ENCODE measurements at regions not wholly inside any gene's neighbourhood (a gene's known extent, or its start where the extent isn't known, plus 50 kb on each side); places are given as distances from the start of the nearest gene placed in this dataset.
"Not testable (repeated sequence)": the region's sequence is repeated elsewhere in the genome, so short reads cannot be mapped to it uniquely, and the experiment has no call there.

DNA sequence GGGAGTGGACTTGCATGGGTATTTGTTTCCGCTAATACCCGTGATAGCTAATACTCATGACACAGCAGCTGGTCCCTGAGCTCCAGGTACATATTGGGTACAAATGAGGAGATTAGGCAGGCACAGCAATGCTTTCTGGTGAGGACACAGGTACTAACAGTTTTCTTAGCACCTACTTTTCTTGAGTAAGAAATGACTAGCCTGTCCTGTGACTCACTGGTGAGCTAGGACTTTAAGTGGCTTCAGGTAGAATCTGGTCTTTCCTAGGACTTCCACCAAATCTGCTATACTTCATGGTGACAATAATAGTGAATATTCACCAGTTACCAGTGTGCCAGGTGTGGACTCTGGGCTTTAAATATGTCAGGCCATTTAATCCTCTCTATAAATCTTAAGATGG is 407.4 kb upstream of the NR3C2 start:
- ATAC-seq: no peak
- DNase-seq: no peak
- intact Hi-C loops (cut with DNase I): no loop called here

DNA sequence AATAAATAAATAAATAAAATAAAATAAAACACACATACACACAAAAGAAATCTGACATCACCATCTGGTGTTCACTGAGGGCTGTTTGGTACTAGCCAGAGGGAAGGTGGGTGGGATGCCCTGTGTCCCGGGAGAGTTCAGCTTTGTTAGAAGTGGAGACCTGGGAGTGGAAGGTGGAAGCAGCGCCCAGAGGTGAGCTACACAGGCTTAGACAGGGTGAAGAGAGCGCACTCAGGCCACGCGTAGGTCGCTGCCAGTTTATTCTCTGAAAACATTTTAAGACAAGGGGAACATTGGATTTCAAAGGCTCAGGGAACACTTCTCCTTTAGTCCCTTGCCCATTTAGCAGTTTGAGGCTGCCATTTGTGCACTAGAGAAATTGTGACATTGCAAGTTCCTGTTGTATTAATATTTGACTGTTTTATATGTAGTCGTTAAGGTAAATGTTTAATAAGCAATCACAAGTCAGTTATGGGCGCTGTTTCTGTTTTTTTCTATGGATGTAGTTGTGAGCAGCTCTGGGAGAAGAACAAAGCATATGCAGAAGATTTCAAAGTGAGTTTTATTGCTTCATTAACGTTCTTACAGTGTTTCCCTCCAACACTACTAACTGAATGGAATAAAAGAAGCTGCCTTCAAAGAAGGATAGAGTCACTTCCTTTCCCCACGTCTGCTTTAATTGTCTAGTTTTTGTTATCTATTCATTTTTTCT is 405.5 kb upstream of the NR3C2 start:
- ATAC-seq: no peak
- intact Hi-C loops (cut with DNase I): no loop called here

DNA sequence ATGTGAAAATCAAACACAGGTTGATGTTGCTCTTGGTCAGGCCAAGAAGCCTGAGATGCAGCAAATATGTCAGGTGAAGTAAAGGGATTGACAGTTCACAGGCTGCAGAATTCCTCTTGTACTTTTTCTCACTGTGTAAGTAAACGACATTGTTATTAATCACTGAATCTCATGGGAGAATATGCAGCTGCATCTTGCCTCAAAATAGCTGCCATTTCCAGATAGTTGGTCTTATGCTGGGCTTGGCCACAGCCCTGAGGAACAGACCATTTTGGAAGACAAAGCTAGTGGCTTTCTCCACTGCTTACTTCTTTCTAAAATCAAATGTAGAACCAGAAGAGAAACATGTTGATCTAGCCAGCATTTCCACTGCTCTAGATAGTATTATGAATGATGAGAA is 403.4 kb upstream of the NR3C2 start:
- ATAC-seq (no peak), DNase-seq (no peak)
- intact Hi-C loops (cut with DNase I): no loop called here

More for the DNA sequence above, 405.5 kb upstream of the NR3C2 start:
- DNase-seq: no peak

DNA sequence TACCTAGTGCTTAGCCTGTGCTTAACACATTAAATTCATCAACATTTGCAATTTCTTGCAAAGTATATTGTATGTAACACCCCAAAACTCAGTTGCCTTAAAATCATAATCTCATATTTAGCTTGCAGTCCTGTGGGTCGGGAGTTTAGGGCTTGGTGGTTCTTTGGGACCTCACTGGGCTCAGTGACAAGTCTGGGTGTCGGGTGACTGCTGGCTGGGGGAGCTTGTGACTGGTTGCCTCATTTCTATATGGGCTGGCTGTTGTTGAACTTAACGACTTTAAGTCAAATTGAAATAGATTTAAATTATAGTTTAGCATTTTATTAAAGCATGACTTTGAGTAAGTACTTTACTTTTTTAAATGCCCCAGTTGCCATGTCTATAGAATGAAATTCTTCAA is 401.4 kb upstream of the NR3C2 start:
- ATAC-seq (no peak), DNase-seq (no peak)
- intact Hi-C loops (cut with DNase I): no loop called here

DNA sequence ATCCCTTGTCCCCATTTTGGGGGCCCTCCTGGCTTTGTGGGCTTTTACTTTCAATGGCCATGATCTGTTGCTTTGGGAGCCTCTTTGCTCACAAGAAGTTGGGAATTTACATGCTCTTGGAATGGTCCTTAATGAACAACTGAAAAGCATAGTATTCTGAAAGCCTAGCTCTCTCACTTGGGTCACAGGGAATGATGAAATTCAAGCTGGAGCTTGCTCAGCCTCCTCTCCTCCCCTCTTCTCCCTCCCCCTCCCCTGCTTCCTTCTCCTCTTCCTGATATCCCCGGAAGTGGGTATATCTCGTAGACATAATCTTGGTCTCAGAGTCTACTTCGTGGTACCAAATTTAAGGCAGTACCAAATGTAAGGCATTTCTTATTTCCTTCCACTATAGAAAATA is 400.6 kb upstream of the NR3C2 start:
- intact Hi-C loops (cut with DNase I): no loop called here
- no peak for ATAC-seq
- DNase-seq: no peak

DNA sequence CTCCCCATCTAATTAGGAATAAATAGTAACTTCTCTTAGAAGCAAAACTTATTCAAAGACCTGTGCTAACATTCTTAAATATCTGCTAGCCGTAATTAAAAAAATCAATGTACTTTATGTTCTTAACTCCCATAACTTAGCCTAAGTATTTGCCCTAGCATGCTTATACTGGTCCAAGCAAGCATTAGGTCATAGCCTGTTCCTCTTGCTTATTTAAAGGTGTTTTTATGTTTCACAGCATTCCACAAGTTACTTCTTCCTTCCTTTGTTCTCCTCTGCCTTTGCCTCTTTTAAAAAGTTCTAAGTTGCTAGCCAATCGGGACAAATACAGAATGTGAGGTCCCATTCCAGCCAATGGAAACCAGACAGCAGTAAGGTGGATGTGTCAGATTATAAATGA is 395.4 kb upstream of the NR3C2 start:
- intact Hi-C loops (cut with DNase I); DNase-seq; ATAC-seq: not testable (repeated sequence)

DNA sequence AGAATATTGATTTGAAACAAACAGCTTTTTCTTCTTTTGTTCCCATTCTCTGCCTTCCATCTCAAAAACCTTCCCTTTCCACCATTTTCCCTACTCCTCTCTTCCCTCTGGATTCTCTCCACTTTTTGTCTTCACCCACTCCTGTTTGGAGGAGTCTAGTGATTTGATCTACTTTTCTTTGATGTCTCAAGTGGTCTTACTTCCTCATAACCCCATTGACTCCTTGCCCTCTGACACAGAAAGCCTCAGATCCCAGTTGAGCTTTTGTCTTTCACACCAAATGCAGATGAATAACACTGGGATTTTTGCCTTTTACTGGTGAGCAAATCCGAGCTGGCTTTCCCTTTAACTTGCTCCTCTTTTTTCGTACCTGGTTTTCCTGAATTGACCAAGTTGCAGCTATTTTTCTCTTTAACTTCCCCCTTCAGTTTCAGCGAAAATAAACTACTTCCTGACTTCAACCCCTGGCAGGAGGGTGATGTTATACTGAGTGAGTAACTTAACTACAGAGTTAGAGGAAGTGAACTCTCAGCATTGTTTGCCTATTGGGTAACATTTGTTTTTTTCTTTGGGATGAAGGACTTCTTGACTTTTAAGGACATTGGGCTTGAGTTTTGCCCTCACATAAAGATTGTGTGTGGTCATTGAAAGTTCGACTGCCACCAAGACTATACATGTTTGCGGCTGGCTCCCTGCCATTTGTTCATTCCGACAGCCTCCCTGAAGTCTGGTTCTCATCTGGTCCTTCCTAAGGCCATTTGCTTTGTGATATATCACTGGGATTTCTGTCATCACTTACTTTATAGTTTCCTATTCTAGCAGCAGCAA is 392.8 kb upstream of the NR3C2 start:
- intact Hi-C loops (cut with DNase I): no loop called here
- ATAC-seq (peak in 1 of 2 donors; percentile 49), DNase-seq (no peak)

DNA sequence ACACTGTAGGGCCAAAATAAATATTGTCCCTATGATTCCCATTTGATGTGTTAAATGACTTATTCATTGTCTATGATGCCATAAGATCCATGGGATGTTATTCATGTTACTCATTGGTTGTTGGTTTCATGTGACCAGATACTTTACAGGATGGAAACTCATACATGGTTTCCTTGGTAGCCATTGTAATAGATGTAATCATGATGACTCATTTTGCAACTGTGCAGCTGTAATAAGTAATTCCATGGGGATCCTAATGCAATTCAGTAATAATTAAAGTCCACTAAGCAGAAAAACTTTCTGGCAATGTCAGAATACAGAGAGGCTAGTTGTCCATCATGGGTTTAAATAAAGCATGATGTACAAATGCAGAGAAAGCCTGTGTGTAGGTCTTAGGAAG is 389.7 kb upstream of the NR3C2 start:
- intact Hi-C loops (cut with DNase I): no loop called here
- ATAC-seq: no peak
- no peak for DNase-seq

DNA sequence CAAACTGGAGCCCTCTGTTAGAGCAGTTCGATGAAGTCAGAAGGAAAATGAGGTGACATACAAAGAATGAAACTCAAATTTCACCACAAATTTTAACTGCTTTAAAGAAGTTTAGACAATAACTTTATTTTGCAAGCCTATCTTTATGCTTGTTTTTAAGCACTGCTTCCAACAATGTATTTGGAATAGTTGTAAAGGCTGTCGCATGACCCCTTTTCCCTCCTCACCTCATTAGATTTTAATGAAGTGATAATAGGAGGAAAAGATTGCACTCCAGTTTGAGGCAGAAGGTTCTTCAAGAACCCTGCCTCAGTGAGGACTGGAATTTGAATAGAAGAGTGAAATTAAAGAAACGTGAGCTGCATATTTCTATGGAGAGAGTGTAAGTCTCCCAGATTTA is 386.1 kb upstream of the NR3C2 start:
- ATAC-seq: no peak
- DNase-seq: no peak
- intact Hi-C loops (cut with DNase I): no loop called here

DNA sequence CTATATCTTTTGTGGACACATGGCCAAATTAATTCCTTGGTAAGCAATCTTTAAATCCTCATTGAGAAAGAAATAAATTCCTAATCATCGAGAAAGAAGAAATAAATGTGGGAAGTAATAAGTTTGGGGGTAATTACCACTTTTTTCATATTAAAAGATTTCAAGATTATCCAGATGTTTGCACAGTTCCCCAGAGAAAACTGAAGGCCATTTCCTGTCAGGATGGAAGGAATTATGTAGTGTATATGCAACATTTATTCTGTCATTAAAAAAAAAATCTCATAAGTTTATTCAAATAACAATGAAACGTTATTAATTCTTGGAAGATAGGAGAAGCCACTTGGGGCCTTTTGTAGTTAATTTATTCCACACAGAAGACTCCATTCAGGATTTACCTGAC is 385.6 kb upstream of the NR3C2 start:
- DNase-seq: no peak
- ATAC-seq: no peak
- intact Hi-C loops (cut with DNase I): no loop called here

DNA sequence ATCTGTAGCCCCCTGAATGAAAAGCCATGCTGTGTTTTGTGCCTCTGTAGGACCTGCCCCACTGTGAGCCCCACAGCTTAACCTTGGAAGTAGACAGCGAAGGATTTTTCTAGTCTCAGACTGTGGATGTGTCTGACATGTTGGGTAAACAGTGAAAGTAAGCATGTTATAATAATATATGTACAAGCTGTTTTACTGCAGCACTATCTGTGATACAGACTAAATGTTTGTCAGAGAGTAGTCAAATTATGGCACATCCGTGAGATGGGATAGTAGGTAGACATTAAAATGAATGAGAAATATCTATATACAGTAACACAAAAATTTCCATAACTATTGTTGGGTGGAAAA is 381.2 kb upstream of the NR3C2 start:
- DNase-seq: no peak
- no peak for ATAC-seq
- intact Hi-C loops (cut with DNase I): no loop called here

DNA sequence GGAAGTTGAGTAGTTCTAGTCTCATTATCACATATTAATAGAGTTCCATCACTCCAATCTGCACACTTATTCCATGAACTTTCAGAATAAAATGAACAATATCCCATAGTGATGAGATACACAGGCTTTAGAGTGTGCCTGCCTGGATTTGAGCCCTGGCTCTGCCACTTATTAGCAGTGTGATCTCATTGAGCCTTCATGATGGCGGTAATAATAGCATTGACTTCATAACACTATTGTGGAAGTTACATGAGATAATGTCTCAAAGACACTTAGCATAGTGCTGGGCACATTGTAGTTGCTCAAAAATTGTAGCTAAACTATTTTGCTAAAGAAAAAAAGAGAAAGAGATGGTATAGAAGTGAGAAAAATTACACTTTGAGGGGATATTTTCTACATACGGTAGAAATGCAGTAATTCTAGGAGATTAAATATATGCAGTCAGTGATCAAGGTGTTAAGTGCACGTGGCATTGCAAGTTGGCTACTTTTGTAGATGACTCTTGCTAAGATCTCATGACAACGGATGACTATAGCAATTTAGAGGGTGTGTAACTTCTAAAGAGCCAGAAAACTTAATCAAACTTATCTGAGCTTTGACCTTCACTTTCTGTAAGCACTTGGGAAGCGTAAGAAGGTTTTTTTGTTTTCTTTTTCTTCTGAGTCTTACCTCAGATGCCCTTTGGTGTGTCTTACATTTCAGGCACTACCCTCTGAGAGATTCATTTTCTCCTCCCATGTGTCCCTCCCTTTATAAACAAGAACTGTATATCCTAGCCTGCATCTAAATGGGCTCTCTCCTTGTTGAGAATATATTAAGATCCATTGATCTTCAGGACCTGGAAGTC is 380.6 kb upstream of the NR3C2 start:
- intact Hi-C loops (cut with DNase I): no loop called here
- DNase-seq (no peak), ATAC-seq (peak in 1 of 2 donors; percentile 21)

DNA sequence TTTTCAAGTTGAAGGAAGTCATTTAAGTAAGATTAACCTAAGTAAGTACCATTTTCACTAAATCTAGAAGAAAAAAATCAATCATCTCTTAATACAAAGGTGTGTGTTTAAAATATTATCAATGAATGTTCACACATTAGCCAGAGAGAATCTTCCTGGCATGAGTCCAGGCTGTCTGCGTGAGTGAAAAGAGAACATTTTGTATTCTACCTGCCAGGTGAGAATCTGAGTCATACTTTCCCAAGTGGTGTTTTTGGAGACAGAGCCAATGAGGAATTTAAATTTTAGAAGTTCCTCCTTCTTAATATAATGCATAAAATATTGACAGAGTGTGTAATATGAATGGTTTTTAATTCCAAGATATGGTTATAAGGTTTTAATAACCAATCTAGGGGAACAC is 371.8 kb upstream of the NR3C2 start:
- DNase-seq (no peak), ATAC-seq (no peak)
- intact Hi-C loops (cut with DNase I): no loop called here

DNA sequence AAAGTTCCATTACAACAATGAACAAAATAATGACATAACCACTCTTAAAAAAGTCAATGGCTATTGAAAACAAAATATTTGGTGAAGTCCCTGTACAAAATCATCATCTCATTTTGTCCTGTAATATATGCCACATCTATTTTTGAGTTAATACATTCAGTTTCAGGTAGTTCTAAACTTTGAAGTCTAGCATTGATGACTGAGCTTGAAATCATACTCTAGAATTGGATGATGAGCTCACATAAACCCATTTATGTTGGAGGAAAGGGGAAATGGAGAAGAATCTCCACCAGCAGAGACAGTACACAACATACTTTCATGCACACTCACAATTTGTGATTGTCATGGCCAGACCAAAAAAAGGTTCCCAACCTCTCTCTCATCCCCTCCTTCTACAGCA is 371.1 kb upstream of the NR3C2 start:
- ATAC-seq (no peak), DNase-seq (no peak)
- intact Hi-C loops (cut with DNase I): no loop called here

DNA sequence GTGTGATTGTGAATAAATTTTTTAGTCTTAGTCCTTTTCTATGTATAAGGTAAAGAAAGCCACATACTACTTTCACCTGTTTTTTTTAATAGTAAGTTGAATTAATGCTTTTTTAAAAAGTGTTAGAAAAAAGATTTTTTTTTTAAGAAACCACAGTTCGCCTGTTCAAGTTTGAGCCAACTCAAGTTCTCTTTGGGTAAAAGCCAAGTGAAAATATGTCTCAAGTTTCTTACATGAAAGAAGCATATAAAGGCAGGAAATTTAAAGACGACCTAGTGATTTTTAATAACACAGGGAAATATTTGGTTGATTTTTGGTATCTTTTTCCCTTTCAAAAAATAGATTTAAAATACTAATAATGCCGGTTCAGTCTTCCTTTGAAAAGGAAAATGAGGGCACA is 369.9 kb upstream of the NR3C2 start:
- DNase-seq: no peak
- no peak for ATAC-seq
- intact Hi-C loops (cut with DNase I): no loop called here

DNA sequence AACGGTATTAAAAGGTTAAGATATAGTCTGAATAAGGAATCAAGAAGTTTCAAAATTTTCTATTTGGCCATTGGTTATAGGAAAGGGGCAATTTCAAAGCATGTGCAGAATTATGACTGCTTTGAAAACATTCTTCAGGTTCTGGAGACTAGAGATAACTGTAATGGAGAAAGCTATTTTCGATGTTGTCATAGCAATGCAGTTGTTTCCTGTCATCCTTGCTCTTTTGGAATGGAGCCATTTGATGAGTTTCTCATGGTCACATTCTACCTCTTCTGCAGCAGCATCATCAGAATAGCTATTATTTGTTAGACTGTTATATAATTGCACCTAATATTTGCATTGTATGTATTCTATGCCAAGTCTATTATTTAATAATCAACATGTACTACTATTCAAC is 368.2 kb upstream of the NR3C2 start:
- intact Hi-C loops (cut with DNase I): no loop called here
- DNase-seq: no peak
- ATAC-seq: no peak

DNA sequence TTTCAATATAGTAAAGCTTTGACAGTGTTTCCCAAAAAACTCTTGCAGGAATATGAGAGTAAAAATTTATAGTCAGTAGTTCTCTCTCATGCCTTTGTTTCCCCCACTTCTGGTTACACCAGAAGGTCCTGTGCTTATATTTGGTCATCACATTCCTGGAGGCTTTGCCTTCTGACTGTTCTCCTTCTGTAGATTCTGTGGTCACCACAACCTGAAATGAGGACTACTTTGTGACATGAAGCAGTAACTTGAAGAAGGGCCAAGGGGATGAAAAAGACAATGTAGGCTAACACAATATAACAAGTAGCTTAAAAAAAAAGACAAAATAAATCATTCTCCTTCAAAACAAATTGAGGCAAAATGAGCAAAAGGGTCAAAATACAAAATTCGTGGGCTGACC is 366.2 kb upstream of the NR3C2 start:
- intact Hi-C loops (cut with DNase I): no loop called here
- no peak for DNase-seq
- no peak for ATAC-seq

DNA sequence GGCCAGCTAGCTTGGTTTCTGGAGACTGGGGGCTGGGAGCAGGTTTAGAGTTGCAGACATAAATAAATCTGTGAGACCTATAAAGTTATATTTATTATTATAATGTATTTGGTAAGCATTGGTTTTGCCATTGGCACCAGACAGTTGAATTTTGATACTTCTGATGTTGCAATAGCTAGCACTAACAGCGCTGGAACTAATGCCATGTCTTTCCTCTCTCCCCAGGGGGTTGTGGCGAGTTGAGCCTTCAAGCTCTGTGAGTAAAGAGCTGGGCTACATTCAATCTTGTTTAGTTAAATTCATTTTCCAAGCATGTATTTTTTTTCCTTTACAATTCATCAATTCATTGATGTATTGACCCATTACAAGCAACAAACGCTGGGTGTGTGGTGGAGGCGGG is 358.7 kb upstream of the NR3C2 start:
- DNase-seq: no peak
- peak in 1 of 2 donors; percentile 67 for ATAC-seq
- intact Hi-C loops (cut with DNase I): no loop called here

DNA sequence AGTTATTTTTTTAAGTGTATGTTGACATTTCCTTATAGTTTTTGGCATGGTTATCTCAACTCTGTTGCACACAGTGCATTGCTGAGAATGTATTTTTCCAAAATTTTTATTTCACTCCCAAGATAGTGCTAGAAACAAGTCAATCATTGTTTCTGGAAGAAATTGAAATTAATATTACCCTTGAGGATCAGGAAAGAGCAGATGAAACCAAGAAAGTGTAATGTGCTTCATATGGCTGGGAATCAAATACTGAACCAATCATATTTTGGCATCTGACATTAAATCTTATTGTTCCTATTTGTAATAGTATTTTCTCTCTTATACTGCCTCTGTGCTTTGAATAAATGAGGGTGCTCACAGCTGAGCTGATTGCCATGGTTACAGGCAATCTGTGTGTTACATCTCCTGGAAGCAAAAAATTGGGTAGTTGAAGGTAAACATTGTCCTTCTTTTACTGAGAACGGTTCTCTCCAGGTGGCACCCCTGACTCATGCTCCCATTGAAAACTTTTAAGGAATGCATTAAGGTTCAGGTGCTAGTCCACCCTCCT is 358.2 kb upstream of the NR3C2 start:
- ATAC-seq: no peak
- intact Hi-C loops (cut with DNase I): no loop called here
- no peak for DNase-seq

Measured in left cardiac atrium (tissue), 4 donors.